HS-27A (cell line): ENCODE measurements at regions not wholly inside any gene's neighbourhood (a gene's known extent, or its start where the extent isn't known, plus 50 kb on each side); places are given as distances from the start of the nearest gene placed in this dataset.

Experiments used
- DNase-seq: peaks from one replicate; pipeline ENCODE4 v3.0.0-alpha.2; 2012; ENCODE audit warnings: low read depth, missing footprints

GRCh38 chr2:10520154-10520553 is 72.0 kb upstream of the ODC1 start:
- DNase-seq: no peak

- no peak for DNase-seq
Observed at GRCh38 chr2:10519394-10519740, 71.2 kb upstream of the ODC1 start.

- no peak for DNase-seq
Observed at GRCh38 chr2:10518470-10519393, 70.6 kb upstream of the ODC1 start.

- DNase-seq: no peak
Observed at GRCh38 chr2:10517351-10518043, 69.4 kb upstream of the ODC1 start.

- DNase-seq: no peak
Observed at GRCh38 chr2:10515887-10516286, 67.8 kb upstream of the ODC1 start.

GRCh38 chr2:10514743-10515142 is 66.6 kb upstream of the ODC1 start:
- peak; percentile 94 for DNase-seq

GRCh38 chr2:10514273-10514672 is 66.1 kb upstream of the ODC1 start:
- no peak for DNase-seq

- DNase-seq: no peak
Observed at GRCh38 chr2:10513201-10513600, 65.1 kb upstream of the ODC1 start.

GRCh38 chr2:10508038-10508437 is 59.9 kb upstream of the ODC1 start:
- DNase-seq: no peak

- DNase-seq: no peak
Observed at GRCh38 chr2:10507106-10507505, 59.0 kb upstream of the ODC1 start.

- DNase-seq: no peak
Observed at GRCh38 chr2:10504994-10505820, 57.1 kb upstream of the ODC1 start.

GRCh38 chr2:10504370-10504993 is 56.4 kb upstream of the ODC1 start:
- DNase-seq: no peak

GRCh38 chr2:10502803-10503107 is 54.6 kb upstream of the ODC1 start:
- no peak for DNase-seq

GRCh38 chr2:10501980-10502802 is 54.1 kb upstream of the ODC1 start:
- DNase-seq: no peak

GRCh38 chr2:10501451-10501961 is 53.4 kb upstream of the ODC1 start:
- DNase-seq: no peak

- no peak for DNase-seq
Observed at GRCh38 chr2:10500601-10501361, 52.7 kb upstream of the ODC1 start.

GRCh38 chr2:10499911-10500521 is 51.9 kb upstream of the ODC1 start:
- no peak for DNase-seq

- DNase-seq: no peak
Observed at GRCh38 chr2:10499275-10499907, 51.3 kb upstream of the ODC1 start.

GRCh38 chr2:10498525-10499274 is 50.6 kb upstream of the ODC1 start:
- no peak for DNase-seq
